Osteocyte (in vitro differentiated cells): ENCODE measurements at regions not wholly inside any gene's neighbourhood (a gene's known extent, or its start where the extent isn't known, plus 50 kb on each side); places are given as distances from the start of the nearest gene placed in this dataset.

Experiments
- DNase-seq: peaks from one replicate; pipeline ENCODE4 v3.0.0; 2021; ENCODE audit warnings: mixed read lengths; ENCODE audit not compliant: unreplicated experiment; ENCODE audit errors: extremely low spot score
- H3K27ac Mint-ChIP-seq: one replicate; pipeline ENCODE4 v1.8.0; 2021; ENCODE audit warnings: mild to moderate bottlenecking, mixed read lengths; ENCODE audit not compliant: unreplicated experiment
- H3K27me3 Mint-ChIP-seq: one replicate; pipeline ENCODE4 v1.8.0; 2021; ENCODE audit warnings: mixed read lengths; ENCODE audit not compliant: unreplicated experiment
- H3K36me3 Mint-ChIP-seq: one replicate; pipeline ENCODE4 v1.8.0; 2021; ENCODE audit warnings: mixed read lengths; ENCODE audit not compliant: unreplicated experiment
- H3K4me1 Mint-ChIP-seq: one replicate; pipeline ENCODE4 v1.8.0; 2021; ENCODE audit warnings: mixed read lengths; ENCODE audit not compliant: unreplicated experiment
- H3K4me3 Mint-ChIP-seq: one replicate; pipeline ENCODE4 v1.8.0; 2021; ENCODE audit warnings: mild to moderate bottlenecking, moderate library complexity, mixed read lengths; ENCODE audit not compliant: unreplicated experiment
- H3K9me3 Mint-ChIP-seq: one replicate; pipeline ENCODE4 v1.8.0; 2021; ENCODE audit warnings: mixed read lengths; ENCODE audit not compliant: unreplicated experiment
- CTCF ChIP-seq: fragments of 200-600 bp; sonication (generic); IDR thresholded peaks from 2 replicates; pipeline ENCODE4 v1.5.0; 2021; ENCODE audit warnings: antibody characterized with exemption, mild to moderate bottlenecking, moderate library complexity

- no peak for DNase-seq
- peaks cover 17% of the 10 kb centered on the region for H3K4me1 Mint-ChIP-seq
- H3K9me3 Mint-ChIP-seq: no peaks in the 10 kb centered on the region
- peak overlapping the region; percentile 73 for H3K27ac Mint-ChIP-seq
- no peak for TF ChIP-seq CTCF
- H3K27me3 Mint-ChIP-seq: no peaks in the 10 kb centered on the region
- H3K36me3 Mint-ChIP-seq: no peaks in the 10 kb centered on the region
- H3K4me3 Mint-ChIP-seq: no peak overlapping the region
These were observed 539.2 kb downstream of the HTR7 start for GRCh38 chr10:90318659-90319058.

- Mint-ChIP-seq H3K27ac (peak overlapping the region; percentile 73), H3K9me3 (no peaks in the 10 kb centered on the region), H3K36me3 (no peaks in the 10 kb centered on the region), H3K4me3 (peak overlapping the region; percentile 50), H3K4me1 (peaks cover 17% of the 10 kb centered on the region), H3K27me3 (no peaks in the 10 kb centered on the region)
- DNase-seq: no peak
- no peak for TF ChIP-seq CTCF
These were observed 538.5 kb downstream of the HTR7 start for GRCh38 chr10:90319188-90319914.

GRCh38 chr10:90321132-90321816 is 536.6 kb downstream of the HTR7 start:
- no peak for TF ChIP-seq CTCF
- no peaks in the 10 kb centered on the region for H3K36me3 Mint-ChIP-seq
- H3K9me3 Mint-ChIP-seq: no peaks in the 10 kb centered on the region
- no peak overlapping the region for H3K27ac Mint-ChIP-seq
- DNase-seq: no peak
- no peak overlapping the region for H3K4me3 Mint-ChIP-seq
- peaks cover 22% of the 10 kb centered on the region for H3K4me1 Mint-ChIP-seq
- no peaks in the 10 kb centered on the region for H3K27me3 Mint-ChIP-seq

- no peak for DNase-seq
- Mint-ChIP-seq H3K4me1 (peaks cover 16% of the 10 kb centered on the region), H3K9me3 (no peaks in the 10 kb centered on the region), H3K27me3 (no peaks in the 10 kb centered on the region), H3K27ac (peak overlapping the region; percentile 46), H3K4me3 (no peak overlapping the region), H3K36me3 (no peaks in the 10 kb centered on the region)
- no peak for TF ChIP-seq CTCF
These were observed 531.2 kb downstream of the HTR7 start for GRCh38 chr10:90326498-90327267.

GRCh38 chr10:90327611-90328010 is 530.2 kb downstream of the HTR7 start:
- TF ChIP-seq CTCF: no peak
- Mint-ChIP-seq H3K36me3 (no peaks in the 10 kb centered on the region), H3K4me1 (peaks cover 16% of the 10 kb centered on the region), H3K4me3 (no peak overlapping the region), H3K27me3 (peaks cover 2% of the 10 kb centered on the region), H3K27ac (no peak overlapping the region), H3K9me3 (peaks cover 3% of the 10 kb centered on the region)
- DNase-seq: no peak
